Activated T-helper 2 cell treated with anti-CD3 and anti-CD28 coated beads, Interferon-gamma antibody, Interleukin-2, Interleukin-4, amounts not matched to agents 10 μg/mL and 5 μg/mL and 100 μg/mL, durations not matched to agents 14 hours and 24 hours and 36 hours (primary cell): ENCODE measurements at regions not wholly inside any gene's neighbourhood (a gene's known extent, or its start where the extent isn't known, plus 50 kb on each side); places are given as distances from the start of the nearest gene placed in this dataset.

Experiments used
- DNase-seq: peaks from one replicate; pipeline ENCODE4 v3.0.0; 2021; ENCODE audit warnings: low spot score
- H3K27ac Mint-ChIP-seq: one replicate; pipeline ENCODE4 v1.8.0; 2021; ENCODE audit warnings: mixed read lengths
- H3K27me3 Mint-ChIP-seq: one replicate; pipeline ENCODE4 v1.8.0; 2021; ENCODE audit warnings: low read depth, mixed read lengths
- H3K36me3 Mint-ChIP-seq: one replicate; pipeline ENCODE4 v1.8.0; 2021; ENCODE audit warnings: low read depth, mixed read lengths
- H3K4me1 Mint-ChIP-seq: one replicate; pipeline ENCODE4 v1.8.0; 2021; ENCODE audit warnings: low read depth, mixed read lengths
- H3K4me3 Mint-ChIP-seq: one replicate; pipeline ENCODE4 v1.8.0; 2021; ENCODE audit warnings: low read depth, mild to moderate bottlenecking, moderate library complexity, mixed read lengths
- H3K9me3 Mint-ChIP-seq: one replicate; pipeline ENCODE4 v1.8.0; 2021; ENCODE audit warnings: mixed read lengths
- intact Hi-C: fragments of 100-400 bp; cut with micrococcal nuclease; formaldehyde crosslinking; loops from one replicate; pipeline ENCODE4 v1.15.1; 2023

DNA sequence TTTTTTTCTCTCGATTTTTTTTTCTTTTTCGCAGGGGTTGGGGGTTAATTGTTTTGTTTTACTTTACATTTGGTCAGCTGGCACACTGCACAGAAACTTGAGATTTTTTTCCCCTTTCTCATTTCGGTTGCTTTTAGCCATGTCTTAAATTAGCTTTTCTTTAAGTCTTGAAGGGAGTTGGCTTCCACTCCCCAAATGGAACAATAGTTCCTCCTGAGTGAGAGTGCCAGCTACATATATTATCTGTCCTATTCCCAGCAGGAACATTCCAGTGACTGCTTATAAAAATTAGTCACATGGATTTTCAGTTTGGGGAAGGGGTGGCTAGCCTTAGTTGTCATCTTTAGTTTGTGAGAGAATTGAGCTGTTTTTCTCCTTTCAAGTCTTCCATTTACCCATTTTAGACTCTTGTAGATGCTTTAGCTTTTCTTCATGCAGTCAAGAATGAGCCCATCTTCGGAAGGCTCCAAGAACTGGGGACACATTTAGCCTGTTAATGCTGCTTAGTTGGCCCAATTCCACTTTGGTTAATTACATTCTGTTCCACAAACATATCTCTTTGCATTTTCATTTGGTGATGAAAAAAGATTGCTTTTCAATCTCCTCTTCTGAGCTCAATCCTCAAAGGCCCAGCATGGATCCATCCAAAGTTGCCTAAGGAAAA, 510.1 kb upstream of the CXADR start:
- intact Hi-C loops = no loop called here
- Mint-ChIP-seq H3K27me3 (no peaks in the 10 kb centered on the region), H3K9me3 (peaks cover 50% of the 10 kb centered on the region), H3K4me3 (no peak overlapping the region), H3K27ac (no peak overlapping the region), H3K36me3 (no peaks in the 10 kb centered on the region), H3K4me1 (no peaks in the 10 kb centered on the region)
- DNase-seq = no peak

DNA sequence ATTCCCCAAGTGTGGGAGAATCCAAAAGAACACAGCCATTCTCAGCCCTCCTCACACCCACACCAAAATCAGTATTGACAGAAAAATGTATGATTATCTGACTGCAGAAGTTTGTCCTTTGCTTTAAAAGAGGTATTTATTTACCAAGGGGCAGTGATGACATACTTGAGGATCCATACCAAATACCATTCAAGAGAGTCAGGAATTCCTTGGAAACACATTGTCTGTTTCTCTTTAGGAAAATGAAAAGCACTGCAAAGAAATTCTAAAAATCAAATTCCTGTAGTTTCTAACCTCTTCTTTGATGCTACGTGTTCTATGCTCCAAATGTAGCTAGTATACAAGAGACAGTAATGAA, 509.6 kb upstream of the CXADR start:
- Mint-ChIP-seq H3K27me3 (no peaks in the 10 kb centered on the region), H3K4me1 (no peaks in the 10 kb centered on the region), H3K9me3 (peaks cover 50% of the 10 kb centered on the region), H3K36me3 (no peaks in the 10 kb centered on the region), H3K27ac (no peak overlapping the region), H3K4me3 (no peak overlapping the region)
- intact Hi-C loops = no loop called here
- DNase-seq = no peak

DNA sequence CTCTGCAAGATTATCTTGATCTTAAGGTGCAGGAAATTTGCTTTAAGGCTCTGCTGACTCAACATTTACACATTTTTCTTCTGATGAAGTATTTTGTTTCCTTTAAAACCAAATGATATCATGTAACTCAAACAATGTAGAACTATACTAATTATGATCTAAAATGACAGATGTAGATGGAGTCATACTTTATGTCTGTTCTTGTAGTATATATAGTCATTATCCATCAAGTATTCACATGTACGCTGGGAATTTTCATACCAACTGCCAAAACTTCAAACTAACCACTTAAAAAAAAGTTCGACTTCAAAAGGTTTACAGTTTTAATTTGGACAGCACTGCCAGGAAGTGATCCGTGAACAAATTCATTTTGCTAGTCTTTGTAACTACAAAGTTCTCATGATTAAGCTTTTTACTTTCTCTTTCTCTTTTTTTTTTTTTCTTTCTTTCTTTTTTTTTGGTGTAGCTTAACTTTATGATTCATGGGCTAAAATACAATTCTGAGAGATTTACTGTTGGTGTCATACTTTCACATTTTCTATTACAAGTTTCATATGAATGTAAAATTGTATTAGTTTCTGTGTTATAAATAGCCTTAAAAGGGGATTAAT, 509.0 kb upstream of the CXADR start:
- H3K9me3 Mint-ChIP-seq = peaks cover 48% of the 10 kb centered on the region
- intact Hi-C loops = no loop called here

DNA sequence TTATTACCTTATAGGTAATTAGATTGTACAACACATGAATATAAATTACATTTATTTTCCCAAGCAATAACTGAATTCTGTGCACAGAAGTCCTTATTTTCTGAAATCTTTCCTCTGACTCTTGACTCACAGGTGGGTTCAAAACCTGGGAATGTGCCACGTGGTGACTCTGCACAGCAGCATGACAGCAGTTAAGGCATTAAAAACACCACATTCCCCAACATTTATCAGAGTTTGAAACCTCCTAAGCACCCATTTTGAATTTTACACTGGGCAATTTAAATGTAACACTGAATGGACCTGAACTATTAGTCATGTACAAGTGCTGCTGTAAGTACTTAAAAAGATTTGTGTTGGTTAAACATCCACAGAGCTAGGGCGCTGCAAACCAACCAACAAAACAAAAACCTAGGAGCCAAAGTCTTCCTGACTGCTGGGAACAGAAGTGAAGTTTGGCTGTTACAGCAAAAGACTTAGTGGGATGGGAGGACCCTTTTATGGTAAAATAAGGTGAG, 480.6 kb upstream of the CXADR start:
- Mint-ChIP-seq H3K4me3 (no peak overlapping the region), H3K27me3 (no peaks in the 10 kb centered on the region), H3K27ac (no peak overlapping the region), H3K36me3 (no peaks in the 10 kb centered on the region), H3K9me3 (peaks cover 55% of the 10 kb centered on the region), H3K4me1 (no peaks in the 10 kb centered on the region)
- intact Hi-C loops = no loop called here
- no peak for DNase-seq

More for the DNA sequence above, 509.0 kb upstream of the CXADR start:
- Mint-ChIP-seq H3K36me3 (no peaks in the 10 kb centered on the region), H3K27me3 (no peaks in the 10 kb centered on the region), H3K4me1 (no peaks in the 10 kb centered on the region), H3K27ac (no peak overlapping the region), H3K4me3 (no peak overlapping the region)
- no peak for DNase-seq

DNA sequence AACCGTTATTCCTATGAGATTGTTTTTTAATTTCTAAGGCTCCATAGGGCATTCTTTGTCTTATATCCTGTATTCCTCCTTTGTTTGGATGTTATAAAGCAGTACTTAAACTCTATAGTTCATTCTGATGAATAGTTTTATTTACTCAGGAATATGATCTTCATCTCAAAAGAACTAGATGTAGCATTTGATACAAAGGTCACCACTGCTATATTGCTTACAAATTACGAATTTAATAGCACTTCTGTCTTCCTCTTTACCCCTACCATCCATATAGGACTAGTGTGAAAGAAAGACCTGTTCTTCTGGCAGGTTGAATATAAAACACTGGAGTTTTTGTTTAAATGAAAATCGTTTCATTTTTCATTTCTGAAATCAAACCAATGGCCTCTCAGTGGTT, 468.1 kb upstream of the CXADR start:
- intact Hi-C loops = no loop called here

DNA sequence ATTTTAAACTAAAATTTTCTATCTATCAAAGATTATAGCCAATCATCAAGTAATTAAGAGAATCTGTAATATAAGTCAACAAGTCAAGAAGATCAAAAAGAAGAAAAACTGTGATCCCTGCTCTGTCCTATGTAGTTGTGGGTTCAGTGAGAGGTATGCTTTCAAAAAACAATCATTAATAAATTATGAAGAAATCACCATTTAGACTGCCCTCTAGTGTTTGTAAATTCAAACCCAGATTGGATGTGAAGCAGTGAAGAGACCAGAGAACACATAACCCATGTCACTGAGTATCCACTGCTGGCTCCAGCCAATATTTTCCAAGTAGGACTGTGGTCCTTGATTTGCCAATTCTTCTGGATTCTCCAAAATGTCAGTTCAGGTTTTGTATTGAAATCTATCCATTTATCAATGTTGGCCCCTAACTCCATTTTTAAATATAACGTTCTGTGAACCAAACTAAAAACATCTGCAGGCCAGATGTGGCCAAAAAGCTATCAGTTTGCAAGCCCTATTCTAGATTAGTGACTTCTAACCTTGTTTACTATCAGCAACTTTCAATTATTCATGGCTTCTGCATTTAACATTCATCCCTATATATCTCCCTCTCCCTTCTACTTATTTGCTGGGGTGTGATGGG, 467.5 kb upstream of the CXADR start:
- no peak overlapping the region for H3K4me3 Mint-ChIP-seq
- H3K27me3 Mint-ChIP-seq = no peaks in the 10 kb centered on the region
- H3K9me3 Mint-ChIP-seq = peaks cover 58% of the 10 kb centered on the region
- DNase-seq = no peak
- intact Hi-C loops = no loop called here
- H3K27ac Mint-ChIP-seq = no peak overlapping the region
- no peaks in the 10 kb centered on the region for H3K36me3 Mint-ChIP-seq
- no peaks in the 10 kb centered on the region for H3K4me1 Mint-ChIP-seq

More for the DNA sequence above, 468.1 kb upstream of the CXADR start:
- H3K36me3 Mint-ChIP-seq = no peaks in the 10 kb centered on the region
- no peak overlapping the region for H3K4me3 Mint-ChIP-seq
- no peaks in the 10 kb centered on the region for H3K4me1 Mint-ChIP-seq
- no peak overlapping the region for H3K27ac Mint-ChIP-seq
- H3K27me3 Mint-ChIP-seq = no peaks in the 10 kb centered on the region
- no peak for DNase-seq
- peaks cover 60% of the 10 kb centered on the region for H3K9me3 Mint-ChIP-seq

DNA sequence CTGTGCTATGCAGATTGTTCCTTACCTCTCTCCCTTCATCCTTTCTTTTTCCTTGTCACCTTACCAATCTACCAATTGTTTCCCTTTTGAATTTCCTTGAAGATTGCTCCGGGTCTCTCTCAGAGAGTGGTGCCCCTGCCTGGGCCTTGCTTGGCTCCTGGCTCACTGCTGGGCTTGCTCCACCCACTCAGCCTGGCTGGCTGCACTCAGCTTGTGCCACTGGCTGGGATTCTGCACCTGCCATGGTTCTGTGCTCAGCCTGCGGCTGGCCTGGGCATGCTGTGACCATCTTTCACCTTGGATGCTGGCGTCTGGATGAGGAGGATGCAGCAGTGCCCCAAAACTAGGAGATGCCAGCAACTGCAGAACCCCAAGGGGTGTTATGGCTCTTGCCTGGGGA, 463.9 kb upstream of the CXADR start:
- Mint-ChIP-seq H3K27ac (no peak overlapping the region), H3K4me1 (no peaks in the 10 kb centered on the region), H3K36me3 (no peaks in the 10 kb centered on the region), H3K27me3 (no peaks in the 10 kb centered on the region), H3K9me3 (peaks cover 54% of the 10 kb centered on the region), H3K4me3 (no peak overlapping the region)
- intact Hi-C loops = no loop called here
- DNase-seq = no peak

DNA sequence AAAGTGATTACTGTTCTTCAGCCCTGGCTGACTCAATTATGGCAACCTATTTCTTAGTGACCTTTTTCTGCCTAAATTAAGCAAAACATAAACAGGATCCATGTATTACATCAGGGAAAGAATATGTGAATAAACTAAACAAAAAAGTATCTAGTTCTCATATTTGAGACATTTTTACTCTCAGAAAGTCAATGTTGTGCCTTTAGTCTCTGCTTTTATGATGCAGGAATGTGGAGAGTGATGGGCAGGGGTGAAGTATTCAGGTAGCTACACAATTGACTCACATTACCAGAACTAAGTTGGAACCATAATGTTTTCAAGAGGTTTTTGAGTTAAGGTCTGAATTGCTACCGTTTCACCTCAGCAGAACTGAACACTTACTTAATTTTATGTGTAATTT, 462.7 kb upstream of the CXADR start:
- Mint-ChIP-seq H3K4me3 (no peak overlapping the region), H3K9me3 (peaks cover 53% of the 10 kb centered on the region), H3K36me3 (no peaks in the 10 kb centered on the region), H3K27me3 (no peaks in the 10 kb centered on the region), H3K27ac (no peak overlapping the region), H3K4me1 (no peaks in the 10 kb centered on the region)
- intact Hi-C loops = no loop called here
- no peak for DNase-seq

DNA sequence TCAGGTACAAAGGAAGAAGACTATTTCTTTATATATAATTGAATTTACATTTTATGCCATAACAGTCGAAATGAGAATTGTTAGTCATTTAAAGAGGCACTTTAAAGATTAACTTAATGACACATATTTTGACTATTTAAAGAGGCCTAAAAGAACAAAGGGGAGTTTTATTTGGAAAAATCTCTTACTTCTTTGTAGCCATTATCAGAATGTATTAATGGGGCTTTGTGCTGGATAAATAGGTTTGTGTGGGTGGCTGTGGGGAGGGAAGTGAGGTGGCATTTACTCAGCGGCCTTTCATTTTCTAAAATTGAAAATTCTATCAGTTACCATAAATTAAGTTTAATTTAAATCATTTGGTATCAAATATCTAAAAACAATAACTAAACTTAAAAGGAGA, 462.2 kb upstream of the CXADR start:
- Mint-ChIP-seq H3K27me3 (no peaks in the 10 kb centered on the region), H3K4me3 (no peak overlapping the region), H3K4me1 (no peaks in the 10 kb centered on the region), H3K27ac (no peak overlapping the region), H3K9me3 (peaks cover 50% of the 10 kb centered on the region), H3K36me3 (no peaks in the 10 kb centered on the region)
- DNase-seq = no peak
- intact Hi-C loops = no loop called here

DNA sequence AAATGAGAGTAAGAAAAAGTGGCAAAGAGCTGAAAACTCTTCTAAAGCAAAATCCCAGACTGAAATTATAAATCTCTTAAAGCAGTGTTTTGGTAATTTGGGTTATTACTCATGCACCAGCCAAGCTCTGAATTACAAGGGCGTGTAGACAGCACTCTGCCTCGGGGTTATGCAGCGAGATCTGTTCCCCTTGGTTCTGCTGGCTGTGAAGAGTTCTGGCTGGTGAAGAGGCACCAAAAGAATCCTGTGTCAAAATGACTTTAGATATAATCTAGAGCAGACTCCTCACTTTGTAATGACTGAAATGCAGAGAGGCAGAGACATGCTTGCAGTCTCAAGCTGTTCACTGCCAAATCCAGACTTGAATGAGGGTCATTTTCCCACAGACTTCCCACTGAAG, 461.8 kb upstream of the CXADR start:
- intact Hi-C loops = no loop called here
- Mint-ChIP-seq H3K4me1 (no peaks in the 10 kb centered on the region), H3K27ac (no peak overlapping the region), H3K36me3 (no peaks in the 10 kb centered on the region), H3K4me3 (no peak overlapping the region), H3K9me3 (peaks cover 48% of the 10 kb centered on the region), H3K27me3 (no peaks in the 10 kb centered on the region)
- no peak for DNase-seq

DNA sequence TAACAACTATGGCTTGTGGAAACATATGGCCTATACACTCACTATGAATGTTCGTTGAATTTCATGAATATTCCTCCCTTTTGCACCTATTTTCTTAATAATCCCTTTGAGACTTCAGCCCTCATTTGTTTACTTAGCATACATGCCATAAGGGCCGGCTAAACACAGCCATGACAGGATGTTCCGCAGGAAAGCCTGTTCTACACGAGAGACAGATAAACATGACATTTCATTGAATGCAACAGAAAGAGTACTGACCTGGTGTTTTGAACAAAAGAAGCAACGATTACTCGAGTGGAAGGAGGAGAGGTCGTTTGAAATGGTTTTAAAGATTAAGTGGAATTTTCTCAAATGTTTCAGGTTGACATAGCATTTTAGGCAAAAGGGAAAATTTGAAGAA, 459.5 kb upstream of the CXADR start:
- DNase-seq = no peak
- Mint-ChIP-seq H3K4me3 (no peak overlapping the region), H3K4me1 (no peaks in the 10 kb centered on the region), H3K27me3 (no peaks in the 10 kb centered on the region), H3K36me3 (no peaks in the 10 kb centered on the region), H3K27ac (no peak overlapping the region), H3K9me3 (peaks cover 54% of the 10 kb centered on the region)
- intact Hi-C loops = no loop called here

DNA sequence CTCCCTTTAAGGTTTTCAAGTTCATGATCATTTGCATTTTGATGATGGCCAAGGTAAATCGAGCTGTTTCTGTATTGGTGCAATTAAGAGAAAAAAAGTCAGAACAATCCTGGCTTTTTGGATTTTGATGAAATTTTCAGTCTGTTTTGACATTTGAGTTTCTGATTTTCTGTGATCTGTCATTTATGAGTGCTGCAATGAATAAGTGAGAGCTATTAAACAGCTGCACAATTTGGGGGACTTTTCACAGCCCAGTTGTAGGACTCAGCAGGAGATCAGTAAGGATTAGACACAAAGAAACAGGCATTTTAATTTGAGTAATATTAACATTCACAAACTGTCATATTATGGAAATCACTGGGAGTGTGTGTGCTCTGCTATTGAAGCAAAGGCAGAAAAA, 452.9 kb upstream of the CXADR start:
- H3K36me3 Mint-ChIP-seq = no peaks in the 10 kb centered on the region
- no peak overlapping the region for H3K27ac Mint-ChIP-seq
- H3K4me1 Mint-ChIP-seq = no peaks in the 10 kb centered on the region
- H3K4me3 Mint-ChIP-seq = no peak overlapping the region
- no peak for DNase-seq
- intact Hi-C loops = no loop called here
- no peaks in the 10 kb centered on the region for H3K27me3 Mint-ChIP-seq
- H3K9me3 Mint-ChIP-seq = peaks cover 59% of the 10 kb centered on the region

DNA sequence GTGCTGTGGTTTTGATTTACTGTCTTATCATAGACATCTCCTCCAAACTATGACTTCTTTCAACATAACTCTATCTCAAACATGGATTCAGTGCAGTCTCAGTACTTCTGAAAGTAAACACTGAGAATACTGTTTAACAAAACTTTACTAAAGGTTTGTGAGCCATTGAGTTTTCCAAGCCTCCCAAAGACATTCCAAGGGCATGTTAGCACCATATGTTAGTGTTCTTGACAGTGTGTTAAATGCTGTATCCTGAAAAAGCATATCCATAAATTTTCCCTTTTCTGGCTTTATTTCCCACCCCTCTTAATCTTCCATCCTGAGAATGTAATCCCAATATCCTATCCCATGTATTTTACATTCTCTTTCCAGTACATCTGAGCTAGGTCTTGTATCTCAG, 446.8 kb upstream of the CXADR start:
- peaks cover 49% of the 10 kb centered on the region for H3K9me3 Mint-ChIP-seq
- H3K4me1 Mint-ChIP-seq = no peaks in the 10 kb centered on the region
- H3K27me3 Mint-ChIP-seq = no peaks in the 10 kb centered on the region
- no peaks in the 10 kb centered on the region for H3K36me3 Mint-ChIP-seq
- H3K4me3 Mint-ChIP-seq = no peak overlapping the region
- no peak for DNase-seq
- intact Hi-C loops = no loop called here
- H3K27ac Mint-ChIP-seq = no peak overlapping the region
